H1 (cell line): ENCODE measurements at regions not wholly inside any gene's neighbourhood (a gene's known extent, or its start where the extent isn't known, plus 50 kb on each side); places are given as distances from the start of the nearest gene placed in this dataset.

Source experiments
- CTCF ChIA-PET: fragments of 300-600 bp; sonication (Branson Sonifier 250); formaldehyde crosslinking; loops from one replicate; lab custom pipeline; 2021; ENCODE audit not compliant: partially characterized antibody; lab: Charles Lee
- POLR2A ChIA-PET: fragments of 300-600 bp; sonication (Branson Sonifier 250); formaldehyde crosslinking; loops from one replicate; lab custom pipeline; 2021; ENCODE audit warnings: inconsistent platforms; ENCODE audit not compliant: partially characterized antibody; lab: Charles Lee
- DNase-seq, 2 experiments: peaks; one replicate each; pipeline versions ENCODE4 v3.0.0 to v3.0.0-alpha.2; 2010 to 2022; ENCODE audit warnings: low spot score in 2 of 2, low read depth in 1 of 2, mixed read lengths in 1 of 2
- FAIRE-seq: peaks from 2 replicates; lab custom pipeline; 2011; peaks lifted over from hg19 to GRCh38; lab: Jason Lieb, UNC
- H2AFZ ChIP-seq: 2 replicates; pipeline ENCODE4 v1.8.1; 2012; ENCODE audit warnings: low read length, inconsistent platforms
- H2AK5ac ChIP-seq: 2 replicates; pipeline ENCODE4 v1.6.1; 2013; ENCODE audit warnings: low read depth, low read length
- H2BK120ac ChIP-seq: replicated peaks from 2 replicates; pipeline ENCODE3; 2013; ENCODE audit warnings: low read depth, low read length, inconsistent platforms
- H2BK12ac ChIP-seq: 2 replicates; pipeline ENCODE4 v1.6.1; 2013; ENCODE audit warnings: low read depth, low read length
- H2BK15ac ChIP-seq: 2 replicates; pipeline ENCODE4 v1.6.1; 2013; ENCODE audit warnings: low read length
- H2BK20ac ChIP-seq: 2 replicates; pipeline ENCODE4 v1.6.1; 2013; ENCODE audit warnings: low read length
- H2BK5ac ChIP-seq: 2 replicates; pipeline ENCODE4 v1.6.1; 2013; ENCODE audit warnings: low read depth, low read length
- H3K14ac ChIP-seq: 2 replicates; pipeline ENCODE4 v1.6.1; 2013; ENCODE audit warnings: inconsistent platforms; ENCODE audit not compliant: insufficient read length
- H3K18ac ChIP-seq: 2 replicates; pipeline ENCODE4 v1.6.1; 2013; ENCODE audit warnings: low read length; ENCODE audit errors: extremely low read depth
- H3K23ac ChIP-seq: 2 replicates; pipeline ENCODE4 v1.6.1; 2013; ENCODE audit warnings: inconsistent platforms; ENCODE audit not compliant: insufficient read length
- H3K23me2 ChIP-seq: 2 replicates; pipeline ENCODE4 v1.6.1; 2013; ENCODE audit warnings: low read depth, low read length
- H3K27ac ChIP-seq: 2 replicates; pipeline ENCODE4 v1.6.1; 2011; ENCODE audit warnings: low read depth, low read length, inconsistent platforms
- H3K27me3 ChIP-seq, 4 experiments: replicated peaks in 1 of 4; 1 replicate in 1 of 4; 2 replicates in 3 of 4; pipeline versions ENCODE4 v1.6.1 to v1.8.1; 2011 to 2013; ENCODE audit warnings: low read length in 3 of 4, mild to moderate bottlenecking in 3 of 4, inconsistent platforms in 2 of 4, mixed read lengths in 2 of 4, moderate library complexity in 1 of 4; ENCODE audit not compliant: control insufficient read depth in 3 of 4, insufficient read depth in 3 of 4; ENCODE audit errors: extremely low read depth in 1 of 4
- H3K36me3 ChIP-seq, 4 experiments: 2 replicates each; pipeline versions ENCODE4 v1.6.1 to v1.8.1; 2011 to 2013; ENCODE audit warnings: mild to moderate bottlenecking in 4 of 4, low read length in 3 of 4, moderate library complexity in 2 of 4, control low read depth in 1 of 4, inconsistent platforms in 1 of 4; ENCODE audit not compliant: insufficient read depth in 4 of 4, control insufficient read depth in 2 of 4
- H3K4ac ChIP-seq: replicated peaks from 2 replicates; pipeline ENCODE3; 2013; ENCODE audit warnings: low read length, low read depth, mixed read lengths, inconsistent platforms; ENCODE audit not compliant: insufficient read length
- H3K4me1 ChIP-seq, 4 experiments: replicated peaks in 1 of 4; 1 replicate in 1 of 4; 2 replicates in 3 of 4; pipeline versions ENCODE4 v1.6.1 to v1.8.1; 2011 to 2013; ENCODE audit warnings: low read length in 3 of 4, inconsistent platforms in 2 of 4, mixed read lengths in 1 of 4; ENCODE audit not compliant: insufficient read depth in 4 of 4, control insufficient read depth in 3 of 4
- H3K4me2 ChIP-seq, 2 experiments: 2 replicates each; pipeline versions ENCODE4 v1.6.1 to v1.8.1; 2011 to 2013; ENCODE audit warnings: low read depth in 2 of 2, low read length in 2 of 2, control low read depth in 1 of 2, inconsistent platforms in 1 of 2, mild to moderate bottlenecking in 1 of 2; ENCODE audit not compliant: insufficient read depth in 1 of 2
- H3K4me3 ChIP-seq, 4 experiments: fragments of 200-600, 300-600 bp in 1 of 4; sonication (generic), shearing (Covaris generic), sonication (Bioruptor Twin) in 1 of 4; 2 replicates each; pipeline versions ENCODE4 v1.5.1 to v1.8.1; 2011 to 2016; ENCODE audit warnings: low read length in 4 of 4, low read depth in 3 of 4, control low read depth in 2 of 4, inconsistent platforms in 2 of 4, mild to moderate bottlenecking in 2 of 4, mixed read lengths in 1 of 4, moderate library complexity in 1 of 4; ENCODE audit not compliant: insufficient read depth in 2 of 4; ENCODE audit errors: extremely low read depth in 1 of 4
- H3K56ac ChIP-seq: replicated peaks from 2 replicates; pipeline ENCODE3; 2013; ENCODE audit warnings: low read depth, mild to moderate bottlenecking, mixed read lengths, low read length, inconsistent platforms; ENCODE audit not compliant: insufficient read length
- H3K79me1 ChIP-seq: 2 replicates; pipeline ENCODE4 v1.6.1; 2013; ENCODE audit warnings: low read depth, low read length, control low read depth
- H3K79me2 ChIP-seq, 2 experiments: 2 replicates each; pipeline versions ENCODE4 v1.6.1 to v1.8.1; 2012 to 2013; ENCODE audit warnings: low read length in 2 of 2, mild to moderate bottlenecking in 2 of 2, inconsistent platforms in 1 of 2; ENCODE audit not compliant: insufficient read depth in 2 of 2, control insufficient read depth in 1 of 2
- H3K9ac ChIP-seq, 4 experiments: replicated peaks in 1 of 4; 1 replicate in 1 of 4; 2 replicates in 3 of 4; pipeline versions ENCODE4 v1.6.1 to v1.8.1; 2011 to 2013; ENCODE audit warnings: low read depth in 3 of 4, low read length in 3 of 4, control low read depth in 2 of 4, mild to moderate bottlenecking in 2 of 4, moderate library complexity in 2 of 4, inconsistent platforms in 1 of 4; ENCODE audit errors: extremely low read depth in 1 of 4
- H3K9me3 ChIP-seq, 2 experiments: 2 replicates each; pipeline versions ENCODE4 v1.6.1 to v1.8.1; 2012 to 2013; ENCODE audit warnings: mild to moderate bottlenecking in 2 of 2, moderate library complexity in 2 of 2, control low read depth in 1 of 2, inconsistent platforms in 1 of 2, low read depth in 1 of 2, low read length in 1 of 2, mixed read lengths in 1 of 2; ENCODE audit not compliant: insufficient read depth in 2 of 2
- H4K20me1 ChIP-seq, 2 experiments: replicated peaks in 1 of 2; 2 replicates each; pipeline versions ENCODE3 to v1.8.1; 2011 to 2013; ENCODE audit warnings: inconsistent platforms in 2 of 2, low read length in 2 of 2, mild to moderate bottlenecking in 1 of 2; ENCODE audit not compliant: insufficient read depth in 2 of 2, control insufficient read depth in 1 of 2
- H4K5ac ChIP-seq: 2 replicates; pipeline ENCODE4 v1.6.1; 2013; ENCODE audit warnings: low read length, low read depth, mixed read lengths, inconsistent platforms; ENCODE audit not compliant: insufficient read length
- H4K8ac ChIP-seq: 2 replicates; pipeline ENCODE4 v1.8.0; 2013; ENCODE audit warnings: mild to moderate bottlenecking, moderate library complexity, low read length, inconsistent platforms; ENCODE audit not compliant: insufficient read depth; ENCODE audit errors: extremely low read depth
- H4K91ac ChIP-seq: replicated peaks from 2 replicates; pipeline ENCODE3; 2013; ENCODE audit warnings: low read length, mixed read lengths, inconsistent platforms; ENCODE audit not compliant: insufficient read length
- BCL11A ChIP-seq, 2 experiments: IDR thresholded peaks; one replicate each; pipeline ENCODE4 v1.6.1; 2011; ENCODE audit warnings: low read depth in 2 of 2, low read length in 2 of 2, mild to moderate bottlenecking in 2 of 2
- CHD2 ChIP-seq: IDR thresholded peaks from 2 replicates; pipeline ENCODE4 v1.6.1; 2012; ENCODE audit warnings: low read length, improper control_type of control experiment
- CTBP2 ChIP-seq: IDR thresholded peaks from 2 replicates; pipeline ENCODE4 v1.7.0; 2011; ENCODE audit warnings: borderline replicate concordance, mild to moderate bottlenecking, moderate library complexity, mixed read lengths, low read length; ENCODE audit not compliant: insufficient read depth, insufficient read length
- EZH2 ChIP-seq: fragments of 200-600 bp; sonication (generic); IDR thresholded peaks from 2 replicates; pipeline ENCODE4 v1.7.1; 2012; ENCODE audit warnings: low read depth, mild to moderate bottlenecking, moderate library complexity, low read length, inconsistent platforms; ENCODE audit not compliant: severe bottlenecking
- FOSL1 ChIP-seq: IDR thresholded peaks from 2 replicates; pipeline ENCODE4 v1.6.1; 2011; ENCODE audit warnings: mild to moderate bottlenecking, low read depth, low read length, moderate library complexity; ENCODE audit not compliant: insufficient read depth
- GTF2F1 ChIP-seq: IDR thresholded peaks from 2 replicates; pipeline ENCODE4 v1.6.1; 2012; ENCODE audit warnings: low read depth, low read length, improper control_type of control experiment, borderline replicate concordance
- JUND ChIP-seq: IDR thresholded peaks from 2 replicates; pipeline ENCODE4 v1.6.1; 2011; ENCODE audit warnings: mild to moderate bottlenecking, improper control_type of control experiment, low read length
- KDM1A ChIP-seq: fragments of 200-600, 300-600 bp; sonication (generic); IDR thresholded peaks from 2 replicates; pipeline ENCODE4 v1.7.1; 2016; ENCODE audit warnings: mild to moderate bottlenecking, low read length, borderline replicate concordance
- NANOG ChIP-seq: IDR thresholded peaks from 2 replicates; pipeline ENCODE4 v1.6.1; 2011; ENCODE audit warnings: low read length, low read depth, mild to moderate bottlenecking, inconsistent platforms; ENCODE audit not compliant: insufficient read depth, poor library complexity, severe bottlenecking
- POLR2A ChIP-seq, 2 experiments: IDR thresholded peaks; 1 replicate in 1 of 2; 2 replicates in 1 of 2; pipeline ENCODE4 v1.6.1; 2011; ENCODE audit warnings: low read depth in 2 of 2, low read length in 2 of 2, mild to moderate bottlenecking in 2 of 2; ENCODE audit errors: control extremely low read depth in 1 of 2
- RNF2 ChIP-seq: fragments of 200-900, 300-1000 bp; sonication (generic); IDR thresholded peaks from 2 replicates; pipeline ENCODE4 v1.7.1; 2016; ENCODE audit warnings: borderline replicate concordance, low read depth, mild to moderate bottlenecking, antibody characterized with exemption, low read length; ENCODE audit not compliant: poor library complexity, severe bottlenecking; ENCODE audit errors: missing control alignments
- SIX5 ChIP-seq: IDR thresholded peaks from 2 replicates; pipeline ENCODE4 v1.6.1; 2011; ENCODE audit warnings: mild to moderate bottlenecking, low read depth, low read length
- SRF ChIP-seq: IDR thresholded peaks from 2 replicates; pipeline ENCODE4 v1.6.1; 2011; ENCODE audit warnings: mild to moderate bottlenecking, low read depth, low read length, moderate library complexity
- SUZ12 ChIP-seq: fragments of 200-600 bp; sonication (generic); IDR thresholded peaks from 2 replicates; pipeline ENCODE4 v1.6.1; 2012; ENCODE audit warnings: mild to moderate bottlenecking, inconsistent platforms, low read length, moderate library complexity, mixed read lengths
- TBP ChIP-seq: IDR thresholded peaks from 2 replicates; pipeline ENCODE4 v1.6.1; 2011; ENCODE audit warnings: low read depth, low read length, improper control_type of control experiment
- WGBS, 2 experiments: shearing (Covaris generic) in 1 of 2; methylation state at CpG; one replicate each; pipeline versions ENCODE4 v1.1.6 to v1.1.7; 2013 to 2015; ENCODE audit warnings: low lambda C conversion rate in 2 of 2, mixed read lengths in 2 of 2, inconsistent platforms in 1 of 2, low coverage in 1 of 2, missing lambda C conversion rate in 1 of 2; ENCODE audit not compliant: insufficient replicate concordance in 2 of 2, insufficient coverage in 1 of 2, insufficient read length in 1 of 2; ENCODE audit errors: extremely low coverage in 1 of 2, missing lambda C conversion rate in 1 of 2; 5-methylcytosine and 5-hydroxymethylcytosine counted together

DNA sequence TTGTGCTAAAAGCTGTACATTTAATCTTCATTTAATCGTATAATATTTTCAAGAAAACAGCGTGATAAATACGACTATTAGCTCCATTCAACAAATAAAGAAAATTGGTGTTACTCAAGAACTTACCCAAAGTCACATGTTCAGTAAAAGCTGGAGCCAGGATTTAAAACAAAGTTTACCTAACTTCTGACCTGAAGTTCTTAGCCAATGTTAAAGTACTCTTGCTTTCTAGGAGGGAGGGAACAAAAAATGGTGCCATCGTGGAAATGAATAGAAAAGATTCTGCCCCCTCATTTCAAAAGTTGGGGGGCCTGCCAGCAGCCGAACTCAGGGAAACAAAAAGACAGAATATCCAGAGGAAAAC lies 395.8 kb downstream of the CD109 start:
- Histone ChIP-seq H3K18ac (no peak overlapping the region), H3K79me2 (no peaks in the 10 kb centered on the region), H2BK15ac (no peak overlapping the region), H3K56ac (no peak overlapping the region), H3K4me2 (no peak overlapping the region), H4K5ac (no peak overlapping the region), H4K91ac (no peak overlapping the region), H4K20me1 (no peaks in the 10 kb centered on the region), H2BK12ac (no peak overlapping the region), H2BK120ac (no peak overlapping the region), H3K23me2 (no peaks in the 10 kb centered on the region), H3K9me3 (no peaks in the 10 kb centered on the region), H3K23ac (no peak overlapping the region), H3K9ac (no peak overlapping the region), H2BK5ac (no peak overlapping the region), H3K4me3 (no peak overlapping the region), H3K14ac (no peak overlapping the region), H2BK20ac (no peak overlapping the region), H3K79me1 (no peaks in the 10 kb centered on the region), H2AFZ (no peak overlapping the region), H3K4ac (no peak overlapping the region), H3K4me1 (no peaks in the 10 kb centered on the region), H3K27me3 (no peaks in the 10 kb centered on the region), H3K27ac (no peak overlapping the region), H3K36me3 (no peaks in the 10 kb centered on the region), H2AK5ac (no peak overlapping the region), H4K8ac (no peak overlapping the region)
- no peak for DNase-seq
- POLR2A ChIA-PET: no interaction called here
- 66% methylated on average over 5 of the region's 5 CpGs; no CpG with 5 or more reads in 1 of the 2 experiments for WGBS, 2 experiments
- CTCF ChIA-PET: interaction anchor here (0.7 to 4.6 kb wide), 45 partner anchors 9 to 1412 kb away, joined by 3 to 24 read pairs (median 4); no protein-coding TSS in a partner anchor
- FAIRE-seq: no peak
- no peak for TF ChIP-seq BCL11A (IDR thresholded peaks at IDR 0.05; ENCODE audit: low read depth in 2 of 2, low read length in 2 of 2)
- no peak for TF ChIP-seq SRF
- TF ChIP-seq GTF2F1: no peak
- TF ChIP-seq SIX5: no peak
- TF ChIP-seq KDM1A: no peak
- TF ChIP-seq CHD2: no peak
- TF ChIP-seq SUZ12: no peak
- no peak for TF ChIP-seq POLR2A (IDR thresholded peaks at IDR 0.05; ENCODE audit: control extremely low read depth in 1 of 2, low read depth in 2 of 2, low read length in 2 of 2)
- no peak for TF ChIP-seq CTBP2
- no peak for TF ChIP-seq RNF2
- TF ChIP-seq NANOG: no peak
- no peak for TF ChIP-seq EZH2
- TF ChIP-seq TBP: no peak
- TF ChIP-seq FOSL1: no peak
- no peak for TF ChIP-seq JUND
